NCI-H748 (cell line): ENCODE measurements at regions not wholly inside any gene's neighbourhood (a gene's known extent, or its start where the extent isn't known, plus 50 kb on each side); places are given as distances from the start of the nearest gene placed in this dataset.
"Not testable (repeated sequence)": the region's sequence is repeated elsewhere in the genome, so short reads cannot be mapped to it uniquely, and the experiment has no call there.

Source experiments
- DNase-seq: peaks from one replicate; lab custom pipeline; 2025; ENCODE audit not compliant: unreplicated experiment; lab: John Stamatoyannopoulos, UW

DNA sequence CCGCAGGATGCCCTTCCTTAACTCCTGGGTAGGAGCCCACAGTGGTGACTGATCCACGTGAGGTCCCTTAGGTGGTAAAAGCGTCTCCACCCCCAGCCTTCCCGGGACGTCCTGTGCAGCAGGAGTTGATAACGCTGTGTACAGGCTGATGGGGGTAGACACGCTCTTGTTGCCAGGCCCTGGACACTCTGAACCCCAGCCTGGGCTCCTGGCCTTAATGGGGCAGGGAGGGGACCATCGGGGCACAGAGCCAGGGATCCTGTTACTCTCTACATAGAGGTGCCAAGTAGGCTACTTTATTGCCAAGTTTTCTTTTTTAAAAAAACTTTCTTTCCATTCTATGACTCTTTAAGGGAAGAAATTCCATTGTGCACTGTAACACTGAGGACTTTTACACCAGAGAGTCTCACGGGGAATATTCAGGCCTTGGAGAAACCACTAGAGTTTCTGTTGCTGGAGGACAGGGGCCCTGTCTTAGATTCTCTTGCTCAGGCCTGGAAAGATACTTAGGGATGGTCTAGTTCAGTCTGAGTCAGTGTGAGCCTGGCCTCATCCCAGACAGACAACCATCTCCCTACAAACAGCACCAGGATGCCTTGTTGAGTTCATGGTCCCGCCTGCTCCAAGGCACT is 104.3 kb upstream of the RNU6-1 start:
- DNase-seq: no peak

DNA sequence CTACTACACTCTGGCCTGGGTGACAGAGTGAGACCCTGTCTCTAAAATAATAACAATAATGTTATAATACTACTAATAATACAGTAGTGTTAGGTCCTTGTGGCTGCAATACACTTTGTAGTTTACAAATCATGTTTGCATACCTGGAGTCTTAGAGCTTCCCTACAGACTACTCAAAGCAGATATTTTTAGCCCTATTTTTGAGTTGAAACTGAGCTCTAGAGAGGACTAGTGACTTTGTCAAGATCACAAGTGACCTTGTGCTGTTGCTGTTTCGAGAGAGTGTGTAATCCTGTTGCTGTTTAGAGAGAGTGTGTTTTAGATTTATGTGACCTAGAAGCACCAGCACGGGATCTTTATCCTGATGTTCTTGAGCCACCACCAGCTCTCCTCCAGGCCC is 105.3 kb upstream of the RNU6-1 start:
- DNase-seq: no peak

DNA sequence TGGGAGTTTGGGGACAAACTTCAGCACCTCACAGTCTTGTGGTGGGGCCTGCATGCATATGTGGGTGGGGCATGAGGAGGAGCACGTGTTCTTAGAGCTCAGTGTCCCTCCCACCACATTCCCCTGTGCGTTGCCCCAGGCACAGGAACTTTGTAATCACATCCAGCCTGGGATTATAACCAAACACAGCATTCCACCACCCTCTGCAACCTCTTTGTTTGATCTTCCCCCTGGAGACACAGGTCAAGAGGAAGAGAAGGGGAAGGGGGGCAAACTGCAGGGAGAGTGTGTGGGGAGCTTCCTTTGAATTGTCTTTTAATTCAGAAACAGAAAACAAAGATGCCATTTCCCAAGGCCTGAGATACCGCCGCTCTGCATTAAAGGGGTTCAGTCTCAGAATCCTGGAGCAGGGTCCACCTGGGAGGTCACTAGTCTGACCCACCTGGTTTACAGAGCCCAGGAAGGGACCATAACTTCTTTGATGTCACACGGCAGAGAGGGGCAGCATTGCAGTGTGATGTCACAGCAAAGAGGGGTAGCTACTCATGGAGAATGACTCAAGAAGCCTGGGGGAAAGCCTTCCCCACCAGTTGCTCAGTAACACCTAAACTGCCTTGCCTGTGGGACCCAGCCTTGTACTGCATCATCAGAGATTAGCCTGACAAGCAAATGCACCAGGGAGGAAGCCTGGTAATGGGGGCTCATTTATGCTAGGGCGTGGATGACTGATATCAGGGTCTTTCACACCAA is 106.3 kb upstream of the RNU6-1 start:
- no peak for DNase-seq

- DNase-seq: no peak
Observed at GRCh38 chr15:67946701-67947100, 106.9 kb upstream of the RNU6-1 start.

DNA sequence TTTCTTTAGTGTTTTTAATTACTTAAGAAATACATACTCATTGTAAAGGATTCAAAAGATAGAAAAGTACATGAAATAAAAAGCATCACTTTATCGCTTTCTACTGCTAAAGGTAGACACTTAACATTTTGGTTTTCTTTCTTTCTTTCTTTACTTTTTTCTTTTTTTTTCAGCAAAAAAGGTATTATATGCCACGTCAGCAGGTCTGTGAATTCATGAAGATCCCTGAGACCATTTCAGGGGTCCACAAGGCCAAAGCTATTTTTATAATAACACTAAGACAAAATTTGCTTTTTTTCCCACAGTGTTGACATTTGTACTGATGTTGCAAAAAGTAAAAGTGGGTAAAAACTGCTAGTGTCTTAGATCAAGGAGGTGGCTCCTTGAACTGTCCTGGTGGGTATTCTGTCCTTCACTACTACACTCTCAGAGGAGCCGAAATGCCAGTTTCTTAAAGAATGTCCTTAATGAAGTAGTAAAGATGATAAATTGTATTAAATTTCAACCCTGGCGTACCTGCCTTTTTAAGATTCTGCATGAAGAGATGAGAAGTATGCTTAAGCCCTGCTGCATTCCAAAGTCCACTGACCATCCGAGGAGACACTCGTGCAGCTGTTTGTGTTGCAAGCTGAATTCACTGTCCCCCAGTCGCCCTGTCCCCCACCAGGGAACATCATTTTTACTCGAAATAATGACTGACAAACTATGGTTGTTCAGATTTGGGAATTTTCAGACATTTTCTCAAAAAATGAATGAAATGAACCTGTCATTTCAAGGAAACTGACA is 106.7 kb upstream of the PIAS1 start:
- no peak for DNase-seq

DNA sequence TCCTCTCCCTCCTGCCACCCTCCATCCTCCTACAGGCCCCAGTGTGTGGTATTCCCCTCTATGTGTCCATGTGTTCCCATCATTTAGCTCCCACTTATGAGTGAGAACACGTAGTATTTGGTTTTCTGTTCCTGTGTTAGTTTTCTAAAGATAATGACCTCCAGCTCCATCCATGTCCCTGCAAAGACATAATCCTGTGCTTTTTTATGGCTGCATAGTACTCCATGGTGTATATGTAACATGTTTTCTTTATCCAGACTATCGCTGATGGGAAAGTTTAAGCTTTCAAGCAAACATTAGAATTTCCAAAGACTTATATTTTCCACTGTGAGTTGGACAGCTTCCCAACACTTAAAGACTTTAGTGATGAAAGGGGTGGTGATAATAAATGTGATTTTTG is 105.9 kb upstream of the PIAS1 start:
- DNase-seq: no peak

DNA sequence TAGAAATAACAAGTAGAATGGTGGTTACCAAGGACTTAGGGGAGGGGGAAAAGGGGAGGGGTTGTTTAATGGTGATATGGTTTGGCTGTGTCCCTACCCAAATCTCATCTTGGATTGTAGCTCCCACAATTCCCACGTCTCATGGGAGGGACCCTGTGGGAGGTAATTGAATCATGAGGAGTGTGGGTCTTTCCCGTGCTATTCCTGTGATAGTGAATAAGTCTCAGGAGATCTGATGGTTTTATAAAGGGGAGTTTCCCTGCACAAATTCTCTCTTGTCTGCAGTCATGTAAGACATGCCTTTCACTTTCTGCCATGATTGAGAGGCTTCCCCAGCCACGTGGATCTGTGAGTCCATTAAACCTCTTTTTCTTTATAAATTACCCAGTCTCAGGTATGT is 102.9 kb upstream of the PIAS1 start:
- not testable (repeated sequence) for DNase-seq

- no peak for DNase-seq
Observed at GRCh38 chr15:67953299-67953698, 100.8 kb upstream of the PIAS1 start.

- DNase-seq: no peak
Observed at GRCh38 chr15:67955252-67955651, 98.9 kb upstream of the PIAS1 start.

DNA sequence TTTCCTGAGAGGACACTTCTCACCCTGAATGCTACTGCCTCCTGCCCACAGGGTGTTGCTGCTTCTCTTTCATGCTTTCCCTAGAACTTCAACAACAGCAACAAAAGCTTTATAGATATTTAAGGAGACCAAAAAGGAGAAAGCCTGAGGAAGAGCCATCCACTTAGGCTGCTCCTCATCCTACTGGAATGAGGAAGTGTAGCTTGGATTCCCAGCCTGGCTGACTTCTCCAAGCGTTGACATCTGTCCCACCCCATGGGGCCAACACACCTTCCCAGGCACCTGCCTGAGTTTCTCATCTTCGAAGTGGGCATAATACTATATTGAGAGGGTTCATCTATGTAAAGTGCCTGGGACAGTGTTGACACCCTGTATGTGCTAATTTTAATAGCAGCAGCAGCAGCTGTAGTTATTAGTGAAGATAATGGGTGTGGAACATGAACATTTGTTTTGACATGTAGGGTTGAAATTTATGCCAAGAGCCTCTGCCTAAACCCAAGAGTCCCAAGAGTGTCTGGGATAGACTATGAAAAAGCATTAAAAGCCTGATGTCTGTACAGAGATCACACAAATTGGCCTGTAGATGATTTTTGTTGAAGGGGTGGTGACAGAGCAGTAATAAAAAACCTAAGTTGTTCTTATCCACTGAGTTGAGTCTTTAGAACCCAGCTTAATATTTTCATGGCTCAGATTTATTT is 96.5 kb upstream of the PIAS1 start:
- no peak for DNase-seq

- DNase-seq: peak; percentile 82
Observed at GRCh38 chr15:67967871-67968431, 86.2 kb upstream of the PIAS1 start.

DNA sequence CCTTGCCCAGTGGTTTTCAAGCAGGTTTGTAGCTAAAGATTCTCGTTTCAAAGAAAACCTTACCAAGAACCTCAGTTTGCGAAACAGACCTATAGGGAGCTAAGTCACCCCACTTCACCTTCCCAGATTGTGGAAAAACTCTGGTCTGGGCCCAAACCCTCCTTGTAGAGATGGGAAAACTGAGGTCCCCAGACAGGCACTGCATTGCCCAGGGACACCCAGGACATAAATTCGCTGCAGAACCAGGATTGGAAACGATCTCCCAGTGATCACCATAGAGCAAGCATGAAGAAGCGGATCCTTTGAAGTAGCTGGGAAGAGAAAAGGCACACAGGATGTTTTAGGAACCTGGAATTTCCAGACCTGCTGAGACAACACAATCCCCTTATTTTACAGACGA is 85.6 kb upstream of the PIAS1 start:
- DNase-seq: no peak

DNA sequence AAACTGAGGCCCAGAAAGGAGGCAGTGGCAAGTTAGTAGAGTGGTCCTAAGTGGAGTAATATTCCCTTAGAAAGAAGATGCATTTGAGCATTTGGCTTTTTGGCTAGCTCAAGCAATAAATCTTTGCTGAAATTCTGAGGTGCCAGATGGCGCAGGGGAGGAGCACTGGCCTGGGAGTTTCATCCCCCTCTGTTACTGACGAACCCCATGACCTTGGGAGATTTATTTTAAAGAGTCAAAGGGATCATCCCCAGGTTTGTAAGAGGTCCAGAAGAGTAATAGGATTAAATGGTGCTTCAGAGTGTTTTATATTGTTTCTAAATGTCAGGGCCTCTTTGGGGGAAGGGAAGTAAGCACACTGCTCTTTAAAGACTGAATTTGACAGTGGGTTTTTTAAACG is 85.1 kb upstream of the PIAS1 start:
- no peak for DNase-seq

DNA sequence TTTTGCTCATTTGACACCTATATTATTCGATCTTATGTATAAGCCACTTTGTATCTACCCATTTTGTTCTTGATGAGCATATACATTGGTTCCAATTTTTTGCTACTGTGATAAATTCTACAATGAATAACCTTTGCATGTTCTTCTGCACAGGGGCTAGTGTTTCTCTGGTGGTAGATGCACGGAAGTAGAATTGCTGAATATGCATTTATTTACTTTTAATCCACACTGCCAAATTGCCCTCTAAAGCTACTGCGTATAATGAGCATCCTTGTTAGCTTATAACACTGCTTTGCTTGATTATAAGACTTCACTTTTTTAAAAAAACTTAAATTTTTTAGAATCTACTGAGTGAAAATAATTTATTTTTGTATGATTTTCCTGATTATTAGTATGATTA is 84.2 kb upstream of the PIAS1 start:
- DNase-seq: no peak

DNA sequence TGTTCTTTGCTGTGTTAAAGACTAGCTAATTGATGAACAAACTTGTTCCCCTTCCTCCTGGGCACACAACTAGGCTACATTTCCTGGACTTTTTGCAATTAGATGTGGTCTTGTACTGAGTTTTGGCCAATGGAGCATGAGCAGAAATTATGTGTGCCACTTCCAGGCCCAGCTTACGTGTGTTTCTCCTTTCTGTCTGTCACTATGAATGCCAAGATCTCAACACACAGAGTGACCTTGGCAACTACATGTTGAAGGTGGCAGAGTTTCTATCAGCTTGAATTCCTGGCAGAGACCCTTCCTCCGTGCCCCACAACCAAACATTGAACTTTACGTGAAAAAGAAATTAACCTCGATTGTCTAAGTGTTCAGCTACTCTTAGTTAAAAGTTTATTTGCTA is 81.7 kb upstream of the PIAS1 start:
- DNase-seq: no peak

DNA sequence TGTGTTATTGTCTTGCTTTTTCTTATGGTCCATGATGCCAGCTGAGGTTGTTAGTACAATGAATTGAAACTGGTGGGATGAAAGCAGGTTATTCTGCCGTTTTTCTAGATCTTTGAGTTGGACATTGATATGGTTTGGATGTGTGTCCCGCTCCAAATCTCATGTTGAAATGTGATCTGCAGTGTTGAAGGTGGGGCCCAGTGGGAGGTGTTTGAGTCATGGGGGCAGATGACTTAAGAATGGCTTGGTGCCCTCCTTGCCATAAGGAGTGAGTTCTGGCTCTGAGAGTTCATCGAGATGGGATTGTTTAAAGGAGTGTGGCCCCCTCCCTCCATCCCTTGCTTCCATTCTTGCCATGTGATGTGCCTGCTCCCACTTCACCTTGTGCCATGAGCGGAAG is 80.3 kb upstream of the PIAS1 start:
- DNase-seq: no peak

DNA sequence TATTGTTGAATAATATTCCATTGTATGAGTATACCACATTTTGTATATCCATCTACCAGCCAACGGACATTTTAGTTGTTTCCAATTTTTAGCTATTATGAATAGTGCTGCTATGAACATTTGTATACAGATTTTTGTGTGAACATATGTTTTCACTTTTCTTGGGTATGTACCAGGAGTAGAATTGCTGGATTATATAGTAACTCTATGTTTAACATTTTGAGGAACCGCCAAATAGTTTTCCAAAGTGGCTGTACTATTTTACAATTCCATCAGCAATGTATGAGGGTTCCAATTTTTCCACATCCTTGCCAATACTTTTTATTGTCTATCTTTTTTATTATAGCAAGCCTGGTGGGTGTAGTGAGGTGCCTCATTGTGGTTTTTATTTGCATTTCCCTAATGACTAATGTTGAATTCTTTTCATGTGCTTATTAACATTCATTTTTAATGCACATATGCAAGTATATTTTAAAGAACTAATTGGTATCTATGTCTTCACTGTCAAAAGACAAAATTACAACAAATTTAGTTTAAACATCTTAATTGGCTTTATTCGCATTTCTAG is 77.5 kb upstream of the PIAS1 start:
- no peak for DNase-seq

DNA sequence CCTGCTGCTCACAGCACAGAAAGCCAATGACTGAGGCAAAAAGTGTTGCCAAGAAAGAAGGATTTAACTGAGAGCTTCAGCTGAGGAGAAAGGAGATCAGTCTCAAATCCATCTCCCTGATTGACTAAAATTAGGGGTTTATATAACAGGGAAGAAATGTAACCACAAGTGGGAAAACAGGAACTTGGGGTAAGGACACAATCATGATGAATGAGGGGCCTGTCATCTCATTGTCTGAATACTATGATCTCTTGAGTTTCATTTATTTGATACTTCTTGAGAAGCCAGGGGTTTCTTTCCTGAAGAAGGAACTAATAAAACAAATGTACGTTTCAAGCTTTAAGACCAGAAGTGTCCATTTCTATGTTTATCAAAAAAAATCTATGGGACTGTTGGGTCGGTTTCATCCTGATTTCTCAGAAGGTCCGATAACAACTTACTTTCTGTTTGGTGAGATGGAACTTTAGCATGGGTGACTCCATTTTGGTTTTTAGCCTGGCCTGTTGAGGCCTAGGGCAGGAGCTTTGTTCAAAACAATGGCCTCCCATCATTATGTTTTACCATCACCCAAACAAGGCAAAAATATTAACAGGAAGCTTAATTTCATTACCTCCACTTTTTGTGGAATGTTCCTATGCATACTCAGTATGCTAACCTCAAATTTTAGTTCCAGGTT is 76.6 kb upstream of the PIAS1 start:
- DNase-seq: no peak

DNA sequence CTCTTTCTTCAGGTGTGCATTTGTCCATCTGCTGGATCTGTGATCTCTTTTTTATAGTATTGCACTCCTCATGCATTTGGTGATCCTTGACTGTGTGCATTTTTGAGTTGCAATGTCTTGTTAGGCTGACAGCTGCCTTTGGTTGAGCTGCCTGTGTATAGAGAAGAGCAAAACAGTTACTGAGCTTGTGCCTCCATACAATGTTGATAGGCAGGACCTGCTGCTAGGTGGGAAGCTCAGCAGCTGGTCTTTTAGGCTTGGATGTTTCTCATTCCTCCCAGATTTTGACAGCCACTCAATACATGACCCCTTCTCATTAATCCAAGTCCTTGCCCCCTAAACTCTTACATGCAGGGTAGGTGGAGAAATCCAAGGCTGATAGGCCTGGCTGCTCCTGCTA is 74.8 kb upstream of the PIAS1 start:
- no peak for DNase-seq

- DNase-seq: no peak
Observed at GRCh38 chr15:67980171-67980570, 73.9 kb upstream of the PIAS1 start.
